Activated T-cell treated with anti-CD3 and anti-CD28 coated beads, Interleukin-2, amount 50 U/mL, for 72 hours (primary cell): ENCODE measurements at regions not wholly inside any gene's neighbourhood (a gene's known extent, or its start where the extent isn't known, plus 50 kb on each side); places are given as distances from the start of the nearest gene placed in this dataset.

Source experiments
- ATAC-seq, 2 donors: fragments of 150-1000 bp; cut with Tn5 transposase; replicated peaks in 1 of 2; 2 replicates each; pipeline ENCODE4 v1.10.0; 2021; ENCODE audit warnings: moderate library complexity in 2 of 2, mild to moderate bottlenecking in 1 of 2
- DNase-seq, 2 donors: peaks; one replicate each; pipeline ENCODE4 v3.0.0; 2021 to 2022; ENCODE audit warnings: mixed read lengths in 1 of 2
- H3K27ac Mint-ChIP-seq: one replicate; pipeline ENCODE4 v1.8.0; 2022; ENCODE audit warnings: mild to moderate bottlenecking, moderate library complexity, mixed read lengths
- H3K27me3 Mint-ChIP-seq: one replicate; pipeline ENCODE4 v1.8.0; 2022; ENCODE audit warnings: low read depth, mixed read lengths
- H3K36me3 Mint-ChIP-seq, 2 donors: one replicate each; pipeline ENCODE4 v1.8.0; 2022; ENCODE audit warnings: mixed read lengths in 2 of 2, mild to moderate bottlenecking in 1 of 2; ENCODE audit not compliant: insufficient read depth in 2 of 2
- H3K4me1 Mint-ChIP-seq: one replicate; pipeline ENCODE4 v1.8.0; 2022; ENCODE audit warnings: low read depth, mixed read lengths
- H3K4me3 Mint-ChIP-seq, 2 donors: one replicate each; pipeline ENCODE4 v1.8.0; 2022; ENCODE audit warnings: mild to moderate bottlenecking in 2 of 2, mixed read lengths in 2 of 2, moderate library complexity in 2 of 2
- H3K9me3 Mint-ChIP-seq, 2 donors: one replicate each; pipeline ENCODE4 v1.8.0; 2022; ENCODE audit warnings: mixed read lengths in 2 of 2

GRCh38 chr19:28508666-28509065 lies 704.3 kb downstream of the UQCRFS1 start:
- Mint-ChIP-seq H3K9me3 (peaks cover 0 to 1% of the 10 kb centered on the region in 2 donors), H3K27ac (no peak overlapping the region)

GRCh38 chr19:28505933-28506332 lies 707.0 kb downstream of the UQCRFS1 start:
- Mint-ChIP-seq H3K27ac (no peak overlapping the region), H3K36me3 (no peaks in the 10 kb centered on the region), H3K27me3 (no peaks in the 10 kb centered on the region), H3K4me3 (no peak overlapping the region), H3K4me1 (peaks cover 14% of the 10 kb centered on the region), H3K9me3 (peaks cover 0 to 1% of the 10 kb centered on the region in 2 donors)
- ATAC-seq: peak in 1 of 2 donors; percentile 65
- DNase-seq: no peak

More at GRCh38 chr19:28508666-28509065, 704.3 kb downstream of the UQCRFS1 start:
- H3K4me1 Mint-ChIP-seq: no peaks in the 10 kb centered on the region
- H3K27me3 Mint-ChIP-seq: no peaks in the 10 kb centered on the region
- DNase-seq (no peak), ATAC-seq (no peak)
- no peaks in the 10 kb centered on the region for H3K36me3 Mint-ChIP-seq
- H3K4me3 Mint-ChIP-seq: no peak overlapping the region

GRCh38 chr19:28505134-28505533 lies 707.8 kb downstream of the UQCRFS1 start:
- DNase-seq (no peak), ATAC-seq (no peak)
- no peaks in the 10 kb centered on the region for H3K36me3 Mint-ChIP-seq
- no peaks in the 10 kb centered on the region for H3K9me3 Mint-ChIP-seq
- H3K4me1 Mint-ChIP-seq: peaks cover 18% of the 10 kb centered on the region
- no peak overlapping the region for H3K27ac Mint-ChIP-seq
- H3K27me3 Mint-ChIP-seq: no peaks in the 10 kb centered on the region
- no peak overlapping the region for H3K4me3 Mint-ChIP-seq

GRCh38 chr19:28504727-28505126 lies 708.2 kb downstream of the UQCRFS1 start:
- Mint-ChIP-seq H3K4me1 (peaks cover 18% of the 10 kb centered on the region), H3K36me3 (no peaks in the 10 kb centered on the region), H3K9me3 (no peaks in the 10 kb centered on the region), H3K27ac (no peak overlapping the region), H3K27me3 (no peaks in the 10 kb centered on the region), H3K4me3 (no peak overlapping the region)
- DNase-seq (no peak), ATAC-seq (no peak)

GRCh38 chr19:28504139-28504538 lies 708.8 kb downstream of the UQCRFS1 start:
- H3K27ac Mint-ChIP-seq: no peak overlapping the region
- ATAC-seq (no peak), DNase-seq (no peak)
- peaks cover 18% of the 10 kb centered on the region for H3K4me1 Mint-ChIP-seq
- H3K27me3 Mint-ChIP-seq: no peaks in the 10 kb centered on the region
- H3K4me3 Mint-ChIP-seq: no peak overlapping the region
- no peaks in the 10 kb centered on the region for H3K9me3 Mint-ChIP-seq
- no peaks in the 10 kb centered on the region for H3K36me3 Mint-ChIP-seq

- ATAC-seq (no peak), DNase-seq (no peak)
- Mint-ChIP-seq H3K9me3 (no peaks in the 10 kb centered on the region), H3K27ac (no peak overlapping the region), H3K4me3 (no peak overlapping the region), H3K27me3 (no peaks in the 10 kb centered on the region), H3K36me3 (no peaks in the 10 kb centered on the region), H3K4me1 (peaks cover 18% of the 10 kb centered on the region)
These were observed 709.8 kb downstream of the UQCRFS1 start for GRCh38 chr19:28502879-28503734.

- ATAC-seq: no peak
- Mint-ChIP-seq H3K4me3 (no peak overlapping the region), H3K4me1 (peaks cover 18% of the 10 kb centered on the region)
These were observed 711.0 kb downstream of the UQCRFS1 start for GRCh38 chr19:28501976-28502375.

GRCh38 chr19:28500982-28501630 lies 711.8 kb downstream of the UQCRFS1 start:
- Mint-ChIP-seq H3K4me1 (peaks cover 18% of the 10 kb centered on the region), H3K27ac (no peak overlapping the region), H3K9me3 (no peaks in the 10 kb centered on the region), H3K27me3 (no peaks in the 10 kb centered on the region), H3K36me3 (peaks cover 0 to 1% of the 10 kb centered on the region in 2 donors), H3K4me3 (no peak overlapping the region)
- DNase-seq (no peak), ATAC-seq (no peak)

More at GRCh38 chr19:28501976-28502375, 711.0 kb downstream of the UQCRFS1 start:
- Mint-ChIP-seq H3K27ac (no peak overlapping the region), H3K27me3 (no peaks in the 10 kb centered on the region), H3K9me3 (no peaks in the 10 kb centered on the region), H3K36me3 (peaks cover 0 to 1% of the 10 kb centered on the region in 2 donors)
- no peak for DNase-seq

- Mint-ChIP-seq H3K27me3 (no peaks in the 10 kb centered on the region), H3K36me3 (peaks cover 0 to 1% of the 10 kb centered on the region in 2 donors)
These were observed 712.7 kb downstream of the UQCRFS1 start for GRCh38 chr19:28500296-28500695.

GRCh38 chr19:28498404-28498976 lies 714.5 kb downstream of the UQCRFS1 start:
- no peaks in the 10 kb centered on the region for H3K9me3 Mint-ChIP-seq
- H3K4me3 Mint-ChIP-seq: no peak overlapping the region
- peaks cover 18% of the 10 kb centered on the region for H3K4me1 Mint-ChIP-seq
- DNase-seq: no peak
- H3K27me3 Mint-ChIP-seq: no peaks in the 10 kb centered on the region
- H3K36me3 Mint-ChIP-seq: peaks cover 0 to 1% of the 10 kb centered on the region in 2 donors
- no peak for ATAC-seq
- H3K27ac Mint-ChIP-seq: no peak overlapping the region

More at GRCh38 chr19:28500296-28500695, 712.7 kb downstream of the UQCRFS1 start:
- no peaks in the 10 kb centered on the region for H3K9me3 Mint-ChIP-seq
- H3K27ac Mint-ChIP-seq: no peak overlapping the region
- DNase-seq (no peak), ATAC-seq (no peak)
- H3K4me3 Mint-ChIP-seq: no peak overlapping the region
- H3K4me1 Mint-ChIP-seq: peaks cover 18% of the 10 kb centered on the region

- Mint-ChIP-seq H3K36me3 (peaks cover 0 to 1% of the 10 kb centered on the region in 2 donors), H3K9me3 (no peaks in the 10 kb centered on the region), H3K27me3 (no peaks in the 10 kb centered on the region), H3K4me3 (no peak overlapping the region), H3K4me1 (peaks cover 18% of the 10 kb centered on the region), H3K27ac (no peak overlapping the region)
- ATAC-seq: no peak
- no peak for DNase-seq
These were observed 715.1 kb downstream of the UQCRFS1 start for GRCh38 chr19:28497887-28498286.

GRCh38 chr19:28497137-28497536 lies 715.8 kb downstream of the UQCRFS1 start:
- DNase-seq (no peak), ATAC-seq (no peak)
- H3K27me3 Mint-ChIP-seq: no peaks in the 10 kb centered on the region
- peak overlapping the region; percentile 50 for H3K27ac Mint-ChIP-seq
- peaks cover 0 to 1% of the 10 kb centered on the region in 2 donors for H3K36me3 Mint-ChIP-seq
- H3K9me3 Mint-ChIP-seq: no peaks in the 10 kb centered on the region
- peaks cover 16% of the 10 kb centered on the region for H3K4me1 Mint-ChIP-seq
- H3K4me3 Mint-ChIP-seq: no peak overlapping the region

- Mint-ChIP-seq H3K4me3 (no peak overlapping the region), H3K27ac (no peak overlapping the region), H3K9me3 (no peaks in the 10 kb centered on the region), H3K27me3 (no peaks in the 10 kb centered on the region), H3K36me3 (peaks cover 0 to 1% of the 10 kb centered on the region in 2 donors), H3K4me1 (no peaks in the 10 kb centered on the region)
- ATAC-seq (no peak), DNase-seq (no peak)
These were observed 717.9 kb downstream of the UQCRFS1 start for GRCh38 chr19:28495046-28495445.
